ENCODE measurements at regions not wholly inside any gene's neighbourhood (a gene's known extent, or its start where the extent isn't known, plus 50 kb on each side); places are given as distances from the start of the nearest gene placed in this dataset.

- TF ChIP-seq POLR2A (IDR thresholded peaks at IDR 0.05): no peak
- no peak for TF ChIP-seq CTCF (IDR thresholded peaks at IDR 0.05)
- TF ChIP-seq POLR2AphosphoS5 (IDR thresholded peaks at IDR 0.05; ENCODE audit: insufficient read depth in 1 of 2, low read depth in 1 of 2): no peak
These were observed 343.4 kb upstream of the GYPC start for GRCh38 chr2:126312579-126312978.
